A673 (cell line): ENCODE measurements at regions not wholly inside any gene's neighbourhood (a gene's known extent, or its start where the extent isn't known, plus 50 kb on each side); places are given as distances from the start of the nearest gene placed in this dataset.

ENCODE experiments used
- BruUV-seq: library from RNA; stranded (reverse); fragments of 400-500 nt; replicated peaks from 2 replicates; lab custom pipeline; 2021; lab: Mats Ljungman, UMichigan
- CTCF ChIA-PET: fragments of 300-600 bp; sonication (Branson Sonifier 250); formaldehyde crosslinking; loops from one replicate; lab custom pipeline; 2022; ENCODE audit warnings: antibody characterized with exemption; lab: Charles Lee
- POLR2A ChIA-PET: fragments of 300-600 bp; sonication (Branson Sonifier 250); formaldehyde crosslinking; loops from one replicate; lab custom pipeline; 2022; ENCODE audit warnings: antibody characterized with exemption; ENCODE audit not compliant: low non-redundant PET; lab: Charles Lee
- DNase-seq: peaks from one replicate; pipeline ENCODE4 v3.0.0-alpha.2; 2015; ENCODE audit warnings: low spot score
- H3K27ac ChIP-seq: fragments of 200-600 bp; sonication (generic); 2 replicates; pipeline ENCODE4 v1.5.1; 2016; ENCODE audit warnings: mixed run types, low read depth, mild to moderate bottlenecking, mixed read lengths, antibody characterized with exemption, low read length; ENCODE audit not compliant: poor library complexity, severe bottlenecking
- H3K27me3 ChIP-seq: fragments of 200-600 bp; sonication (generic); replicated peaks from 2 replicates; pipeline ENCODE4 v1.6.1; 2017; ENCODE audit warnings: mixed run types, low read depth, mild to moderate bottlenecking, mixed read lengths, antibody characterized with exemption, low read length; ENCODE audit not compliant: insufficient read depth, poor library complexity
- H3K36me3 ChIP-seq: fragments of 200-600 bp; sonication (generic); 2 replicates; pipeline ENCODE4 v1.6.1; 2016; ENCODE audit warnings: mixed run types, mild to moderate bottlenecking, mixed read lengths, antibody characterized with exemption, low read length; ENCODE audit not compliant: insufficient read depth, poor library complexity, severe bottlenecking
- H3K4me1 ChIP-seq: fragments of 200-600 bp; sonication (generic); 2 replicates; pipeline ENCODE4 v1.6.1; 2017; ENCODE audit warnings: mixed run types, mild to moderate bottlenecking, mixed read lengths, antibody characterized with exemption, low read length; ENCODE audit not compliant: insufficient read depth, poor library complexity, severe bottlenecking
- H3K4me3 ChIP-seq: fragments of 200-600 bp; sonication (generic); 2 replicates; pipeline ENCODE4 v1.5.1; 2016; ENCODE audit warnings: low read depth, mixed run types, mild to moderate bottlenecking, mixed read lengths, low read length; ENCODE audit not compliant: poor library complexity, severe bottlenecking
- H3K9me3 ChIP-seq: fragments of 200-600 bp; sonication (generic); 2 replicates; pipeline ENCODE4 v1.6.1; 2016; ENCODE audit warnings: mixed run types, low read depth, mild to moderate bottlenecking, mixed read lengths, antibody characterized with exemption, low read length; ENCODE audit not compliant: poor library complexity, severe bottlenecking
- EZH2 ChIP-seq: fragments of 200-600 bp; sonication (generic); IDR thresholded peaks from 2 replicates; pipeline ENCODE4 v1.6.1; 2017; ENCODE audit warnings: borderline replicate concordance, low read depth, mild to moderate bottlenecking, mixed read lengths, antibody characterized with exemption, low read length; ENCODE audit not compliant: poor library complexity, severe bottlenecking
- intact Hi-C: fragments of 100-400 bp; cut with micrococcal nuclease; formaldehyde crosslinking; loops from one replicate; pipeline ENCODE4 v1.10.0; 2022; ENCODE audit not compliant: unreplicated experiment
- TF ChIP-seq, protein P1 (sequence below): fragments of 300-800, 200-600 bp; sonication (generic); conservative IDR thresholded peaks from 2 replicates; pipeline ENCODE4 v1.5.1; 2017; ENCODE audit warnings: low read depth, mild to moderate bottlenecking, antibody characterized with exemption, low read length, moderate library complexity, mixed read lengths

DNA sequence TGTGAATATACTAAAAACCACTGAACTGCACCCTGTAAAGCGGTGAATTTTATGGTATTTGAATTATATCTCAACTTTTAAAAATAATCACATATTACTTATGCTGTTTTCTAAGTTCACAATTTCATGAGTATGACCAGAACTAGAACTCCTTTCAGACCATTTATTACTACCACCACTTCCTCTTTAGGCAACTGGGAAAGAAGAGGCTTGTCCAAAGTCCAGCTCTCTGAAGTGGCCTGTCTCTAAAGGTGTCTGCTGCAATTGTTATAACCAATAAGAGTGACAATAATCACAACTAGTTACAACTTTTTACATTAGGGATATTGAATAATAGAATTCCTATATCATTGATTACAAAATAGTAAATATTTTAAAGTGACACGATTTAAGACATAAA lies 267.9 kb upstream of the PIK3C3 start:
- TF ChIP-seq, protein P1, sequence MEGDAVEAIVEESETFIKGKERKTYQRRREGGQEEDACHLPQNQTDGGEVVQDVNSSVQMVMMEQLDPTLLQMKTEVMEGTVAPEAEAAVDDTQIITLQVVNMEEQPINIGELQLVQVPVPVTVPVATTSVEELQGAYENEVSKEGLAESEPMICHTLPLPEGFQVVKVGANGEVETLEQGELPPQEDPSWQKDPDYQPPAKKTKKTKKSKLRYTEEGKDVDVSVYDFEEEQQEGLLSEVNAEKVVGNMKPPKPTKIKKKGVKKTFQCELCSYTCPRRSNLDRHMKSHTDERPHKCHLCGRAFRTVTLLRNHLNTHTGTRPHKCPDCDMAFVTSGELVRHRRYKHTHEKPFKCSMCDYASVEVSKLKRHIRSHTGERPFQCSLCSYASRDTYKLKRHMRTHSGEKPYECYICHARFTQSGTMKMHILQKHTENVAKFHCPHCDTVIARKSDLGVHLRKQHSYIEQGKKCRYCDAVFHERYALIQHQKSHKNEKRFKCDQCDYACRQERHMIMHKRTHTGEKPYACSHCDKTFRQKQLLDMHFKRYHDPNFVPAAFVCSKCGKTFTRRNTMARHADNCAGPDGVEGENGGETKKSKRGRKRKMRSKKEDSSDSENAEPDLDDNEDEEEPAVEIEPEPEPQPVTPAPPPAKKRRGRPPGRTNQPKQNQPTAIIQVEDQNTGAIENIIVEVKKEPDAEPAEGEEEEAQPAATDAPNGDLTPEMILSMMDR: no peak
- ChIA-PET CTCF (no interaction called here), POLR2A (no interaction called here)
- Histone ChIP-seq H3K36me3 (no peaks in the 10 kb centered on the region), H3K27ac (no peak overlapping the region), H3K27me3 (peaks cover 22% of the 10 kb centered on the region), H3K9me3 (no peaks in the 10 kb centered on the region), H3K4me3 (no peak overlapping the region), H3K4me1 (no peaks in the 10 kb centered on the region)
- no peak for DNase-seq
- intact Hi-C loops: no loop called here
- BruUV-seq: no TSS peak

DNA sequence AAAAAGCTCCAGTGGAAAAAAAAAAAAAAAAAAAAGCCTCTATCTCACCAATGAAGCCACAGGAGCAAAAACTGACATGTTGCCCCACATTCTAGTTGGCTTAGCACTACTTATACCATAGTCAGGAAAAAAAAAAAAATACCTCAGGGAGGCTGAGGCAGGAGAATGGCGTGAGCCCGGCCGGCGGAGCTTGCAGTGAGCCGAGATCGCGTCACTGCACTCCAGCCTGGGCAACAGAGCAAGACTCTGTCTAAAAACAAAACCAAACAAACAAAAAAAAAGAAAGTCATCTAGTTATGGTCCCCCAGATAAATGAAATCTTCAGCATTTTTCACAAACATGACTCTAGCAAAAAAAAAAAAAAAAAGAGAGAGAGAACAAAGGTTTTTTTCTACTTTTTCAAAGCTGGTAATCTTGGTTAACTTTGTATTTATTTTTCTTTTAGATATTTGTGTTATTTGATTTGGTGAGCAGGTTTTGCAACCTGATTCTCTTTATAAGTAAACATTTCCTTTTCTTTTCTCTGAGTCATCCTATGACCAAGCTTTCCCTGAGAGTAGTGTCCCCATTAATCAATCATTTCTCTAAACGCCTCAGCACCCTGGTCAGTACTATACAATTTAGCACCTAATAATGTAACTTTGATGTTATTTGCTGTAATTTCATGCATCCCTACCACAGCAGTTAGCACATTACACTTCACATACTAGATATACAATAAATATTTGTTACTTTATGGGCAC lies 273.7 kb upstream of the PIK3C3 start:
- Histone ChIP-seq H3K27me3 (peaks cover 29% of the 10 kb centered on the region), H3K36me3 (no peaks in the 10 kb centered on the region), H3K4me1 (no peaks in the 10 kb centered on the region), H3K4me3 (no peak overlapping the region), H3K9me3 (no peaks in the 10 kb centered on the region), H3K27ac (no peak overlapping the region)
- intact Hi-C loops: no loop called here
- BruUV-seq: no TSS peak
- ChIA-PET CTCF (interaction anchor here (0.7 kb wide), 1 partner anchor 31 kb away, joined by 9 read pairs; no protein-coding TSS in a partner anchor), POLR2A (no interaction called here)
- TF ChIP-seq, protein P1: no peak
- TF ChIP-seq EZH2: no peak
- no peak for DNase-seq

DNA sequence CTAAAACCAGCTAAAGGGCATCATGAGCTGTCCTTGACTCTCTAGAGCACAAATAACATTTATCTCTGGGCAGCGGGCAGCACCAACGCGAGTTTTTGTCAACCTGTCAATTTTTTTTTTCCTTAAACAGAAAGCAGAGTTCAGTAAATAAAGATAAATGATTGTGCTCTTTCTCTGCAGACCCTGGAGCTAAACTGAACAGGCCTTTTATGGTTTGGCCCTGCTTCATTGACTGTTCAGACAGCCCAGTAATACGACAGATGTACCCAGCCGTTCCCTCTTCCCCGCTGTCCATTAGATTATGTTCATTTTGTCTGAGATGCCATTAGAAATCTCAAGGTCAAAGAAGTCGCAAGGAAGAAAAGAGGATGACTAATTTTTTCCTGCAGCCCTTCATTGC lies 280.5 kb upstream of the PIK3C3 start:
- ChIA-PET CTCF (no interaction called here), POLR2A (interaction anchor here (0.7 kb wide), 1 partner anchor 120 kb away, joined by 5 read pairs; no protein-coding TSS in a partner anchor)
- H3K27ac ChIP-seq: no peak overlapping the region
- peaks cover 28% of the 10 kb centered on the region for H3K27me3 ChIP-seq
- intact Hi-C loops: no loop called here
- H3K36me3 ChIP-seq: no peaks in the 10 kb centered on the region
- BruUV-seq: no TSS peak
- H3K4me1 ChIP-seq: no peaks in the 10 kb centered on the region
- H3K9me3 ChIP-seq: no peaks in the 10 kb centered on the region
- H3K4me3 ChIP-seq: no peak overlapping the region
- no peak for TF ChIP-seq EZH2
- TF ChIP-seq, protein P1: no peak
- no peak for DNase-seq
